ENCODE measurements at regions not wholly inside any gene's neighbourhood (a gene's known extent, or its start where the extent isn't known, plus 50 kb on each side); places are given as distances from the start of the nearest gene placed in this dataset.

DNA sequence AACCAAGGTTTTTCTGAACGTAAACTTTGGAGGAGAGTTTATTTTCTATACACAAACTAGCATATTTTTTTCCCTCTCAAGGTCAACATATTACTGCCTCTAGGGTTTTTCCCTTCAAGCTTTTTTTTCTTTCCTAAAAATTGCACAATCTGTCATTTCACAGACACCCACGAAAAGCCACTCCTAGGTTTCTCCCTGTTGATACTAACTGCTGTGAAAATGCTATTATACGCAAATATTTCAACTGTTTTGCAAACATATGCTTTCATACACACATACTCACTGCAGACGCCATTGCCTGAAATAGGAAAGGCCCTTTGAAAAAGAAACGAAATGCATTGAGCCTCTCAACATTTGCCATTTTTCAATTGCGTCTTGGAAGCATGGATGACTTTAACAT, 333.0 kb downstream of the CD83 start:
- WGBS, result 81% methylated on average over 6 of the region's 6 CpGs
- intact Hi-C loops (cut with DNase I), result no loop called here

DNA sequence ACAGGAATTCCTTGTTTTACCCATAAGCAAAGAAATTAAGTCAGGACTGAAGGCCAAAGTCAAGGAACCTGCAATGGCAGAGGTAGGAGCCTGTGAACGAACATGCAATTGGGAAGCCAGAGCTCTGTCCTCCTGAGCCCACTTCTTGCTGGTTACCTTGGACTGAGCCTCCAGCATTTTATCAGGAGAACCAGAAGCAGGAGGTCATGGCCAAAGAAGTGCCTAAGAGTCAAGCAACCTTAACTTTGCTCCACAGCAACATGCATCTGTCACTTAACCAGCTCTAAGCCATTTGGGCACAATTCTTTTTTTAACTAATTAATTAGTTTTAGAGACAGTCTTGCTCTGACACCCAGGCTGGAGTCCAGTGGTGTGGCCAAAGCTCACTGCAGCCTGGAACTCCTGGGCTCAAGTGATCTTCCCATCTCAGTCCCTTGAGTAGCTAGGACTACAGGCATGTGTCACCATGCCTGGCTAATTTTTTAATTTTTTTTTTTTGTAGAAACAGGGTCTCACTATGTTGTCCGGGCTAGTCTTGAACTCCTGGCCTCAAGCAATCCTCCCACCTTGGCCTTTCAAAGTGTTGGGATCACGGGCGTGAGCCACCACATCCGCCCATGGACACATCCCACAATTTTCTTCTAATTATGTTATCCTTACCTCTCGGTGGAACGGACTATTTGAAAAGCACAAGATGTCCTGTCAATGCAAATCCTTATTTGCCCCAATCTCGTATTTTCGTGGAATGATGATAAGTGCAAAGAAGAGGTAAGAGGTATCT, 334.2 kb downstream of the CD83 start:
- intact Hi-C loops (cut with DNase I), result no loop called here
- Histone ChIP-seq H3K27ac (replicated peaks in 1 of 4) (no peak overlapping the region), H3K4me3 (no peak overlapping the region), H3K36me3 (no peaks in the 10 kb centered on the region), H3K27me3 (no peaks in the 10 kb centered on the region), H3K4me1 (peaks cover 27 to 44% (median 33%) of the 10 kb centered on the region in 4 donors), H3K9me3 (no peaks in the 10 kb centered on the region)
- TF ChIP-seq POLR2AphosphoS5 (IDR thresholded peaks at IDR 0.05) (no peak), POLR2A (IDR thresholded peaks at IDR 0.05; ENCODE audit: low read depth) (no peak), EP300 (IDR thresholded peaks at IDR 0.05) (no peak)
- TF ChIP-seq, protein P1, sequence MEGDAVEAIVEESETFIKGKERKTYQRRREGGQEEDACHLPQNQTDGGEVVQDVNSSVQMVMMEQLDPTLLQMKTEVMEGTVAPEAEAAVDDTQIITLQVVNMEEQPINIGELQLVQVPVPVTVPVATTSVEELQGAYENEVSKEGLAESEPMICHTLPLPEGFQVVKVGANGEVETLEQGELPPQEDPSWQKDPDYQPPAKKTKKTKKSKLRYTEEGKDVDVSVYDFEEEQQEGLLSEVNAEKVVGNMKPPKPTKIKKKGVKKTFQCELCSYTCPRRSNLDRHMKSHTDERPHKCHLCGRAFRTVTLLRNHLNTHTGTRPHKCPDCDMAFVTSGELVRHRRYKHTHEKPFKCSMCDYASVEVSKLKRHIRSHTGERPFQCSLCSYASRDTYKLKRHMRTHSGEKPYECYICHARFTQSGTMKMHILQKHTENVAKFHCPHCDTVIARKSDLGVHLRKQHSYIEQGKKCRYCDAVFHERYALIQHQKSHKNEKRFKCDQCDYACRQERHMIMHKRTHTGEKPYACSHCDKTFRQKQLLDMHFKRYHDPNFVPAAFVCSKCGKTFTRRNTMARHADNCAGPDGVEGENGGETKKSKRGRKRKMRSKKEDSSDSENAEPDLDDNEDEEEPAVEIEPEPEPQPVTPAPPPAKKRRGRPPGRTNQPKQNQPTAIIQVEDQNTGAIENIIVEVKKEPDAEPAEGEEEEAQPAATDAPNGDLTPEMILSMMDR (IDR thresholded peaks at IDR 0.05), result no peak
- 97% methylated on average over 8 of the region's 9 CpGs for WGBS
- no peak for DNase-seq (ENCODE audit: extremely low spot score)

More for the DNA sequence above, 333.0 kb downstream of the CD83 start:
- H3K4me3 ChIP-seq, result no peak overlapping the region
- DNase-seq (ENCODE audit: extremely low spot score), result no peak
- TF ChIP-seq POLR2A (IDR thresholded peaks at IDR 0.05; ENCODE audit: low read depth), result no peak
- TF ChIP-seq POLR2AphosphoS5 (IDR thresholded peaks at IDR 0.05), result no peak
- TF ChIP-seq, protein P1 (IDR thresholded peaks at IDR 0.05), result no peak
- no peak for TF ChIP-seq EP300 (IDR thresholded peaks at IDR 0.05)
- no peak overlapping the region for H3K27ac ChIP-seq (replicated peaks in 1 of 4)
- H3K9me3 ChIP-seq, result no peaks in the 10 kb centered on the region
- no peaks in the 10 kb centered on the region for H3K36me3 ChIP-seq
- no peaks in the 10 kb centered on the region for H3K27me3 ChIP-seq
- H3K4me1 ChIP-seq, result peaks cover 17 to 34% (median 24%) of the 10 kb centered on the region in 4 donors

DNA sequence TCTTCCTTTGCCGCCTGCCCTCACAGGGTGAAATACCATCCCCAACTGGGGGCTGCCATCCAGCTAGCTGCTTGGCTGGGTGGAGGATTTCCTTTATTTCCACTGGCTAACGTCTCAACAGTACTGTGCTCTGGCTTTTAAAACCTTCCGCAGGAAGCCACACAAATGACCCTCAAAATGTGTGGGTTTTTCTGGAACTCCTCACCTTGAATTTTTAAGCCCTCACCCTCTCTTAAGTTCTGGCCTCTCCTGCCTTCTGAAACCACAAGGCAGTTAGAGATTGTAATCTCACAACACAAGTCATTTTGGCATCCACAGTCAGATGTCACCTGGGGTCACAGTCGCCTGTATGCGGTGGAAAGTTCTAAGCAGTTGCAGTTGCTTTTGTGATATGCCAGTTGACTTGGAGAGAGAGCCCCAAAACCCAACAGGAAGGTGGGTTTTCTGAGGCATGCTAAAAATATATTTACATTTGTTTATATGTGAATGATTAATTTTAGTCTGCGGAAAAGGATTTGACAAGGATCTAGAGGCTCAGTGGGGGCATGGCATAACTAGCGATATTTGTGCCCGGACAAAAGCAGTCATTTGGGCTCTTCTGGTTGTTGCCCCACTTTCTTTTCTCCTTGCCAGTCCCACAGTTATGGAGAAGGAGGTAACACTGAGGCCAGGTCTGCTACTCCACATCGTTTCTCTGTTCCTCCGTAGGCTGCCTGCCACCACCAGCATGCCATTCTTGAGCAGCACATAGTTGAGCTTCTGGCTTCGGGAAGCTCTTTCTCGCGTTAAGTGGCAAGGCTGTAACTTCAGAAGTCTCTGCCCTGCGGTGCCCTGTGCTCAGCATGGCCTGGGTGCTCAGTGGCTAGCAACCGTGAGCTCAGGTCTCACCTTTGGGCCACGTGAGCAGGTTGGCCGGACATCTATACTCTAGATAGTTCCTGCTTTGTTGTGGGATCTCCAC, 335.3 kb downstream of the CD83 start:
- TF ChIP-seq, protein P1 (IDR thresholded peaks at IDR 0.05), result no peak
- TF ChIP-seq POLR2AphosphoS5 (IDR thresholded peaks at IDR 0.05), result no peak
- no peak for TF ChIP-seq EP300 (IDR thresholded peaks at IDR 0.05)
- no peak for TF ChIP-seq POLR2A (IDR thresholded peaks at IDR 0.05; ENCODE audit: low read depth)
- Histone ChIP-seq H3K4me1 (peaks cover 32 to 51% (median 39%) of the 10 kb centered on the region in 4 donors), H3K4me3 (no peak overlapping the region), H3K36me3 (no peaks in the 10 kb centered on the region), H3K9me3 (no peaks in the 10 kb centered on the region), H3K27me3 (no peaks in the 10 kb centered on the region), H3K27ac (replicated peaks in 1 of 4) (no peak overlapping the region)
- 81% methylated on average over 17 of the region's 17 CpGs for WGBS
- no peak for DNase-seq (ENCODE audit: extremely low spot score)
- intact Hi-C loops (cut with DNase I), result no loop called here

DNA sequence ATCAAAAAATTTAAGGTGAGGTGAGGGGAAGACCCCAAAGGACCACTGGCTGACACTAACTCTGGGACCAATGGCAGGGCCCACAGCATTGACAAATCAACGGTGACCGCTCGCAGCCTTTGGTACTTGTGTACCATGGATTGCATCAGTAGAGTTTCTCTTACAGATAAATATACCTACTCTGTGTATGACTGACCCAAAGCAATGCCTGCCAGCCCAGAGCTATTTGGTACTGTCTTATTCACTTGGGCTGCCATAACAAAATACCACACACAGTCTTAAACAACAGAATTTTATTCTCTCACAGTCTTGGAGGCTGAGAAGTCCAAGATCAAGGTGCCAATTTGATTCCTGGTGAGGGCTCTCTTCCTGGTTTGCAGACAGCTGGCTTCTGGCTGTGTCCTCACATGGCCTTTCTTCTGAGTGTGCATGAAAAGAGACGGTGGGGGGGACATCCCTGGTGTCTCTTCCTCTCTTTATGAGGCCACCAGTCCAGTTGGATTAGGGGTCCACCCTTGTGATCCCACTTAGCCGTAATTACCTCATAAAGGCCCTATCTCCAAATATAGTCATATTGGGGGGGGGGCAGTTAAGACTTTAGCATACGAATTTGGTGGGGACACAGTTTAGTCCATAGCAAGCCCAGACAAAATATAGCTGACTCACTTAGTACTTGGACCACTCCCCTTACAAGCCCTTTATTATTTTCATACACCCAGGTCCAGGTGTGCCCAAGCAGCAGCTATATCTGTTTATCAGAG, 336.3 kb downstream of the CD83 start:
- Histone ChIP-seq H3K4me3 (no peak overlapping the region), H3K4me1 (peaks cover 42 to 61% (median 49%) of the 10 kb centered on the region in 4 donors), H3K27ac (replicated peaks in 1 of 4) (no peak overlapping the region), H3K9me3 (no peaks in the 10 kb centered on the region), H3K36me3 (no peaks in the 10 kb centered on the region), H3K27me3 (no peaks in the 10 kb centered on the region)
- DNase-seq (ENCODE audit: extremely low spot score), result no peak
- intact Hi-C loops (cut with DNase I), result no loop called here
- WGBS, result 87% methylated on average over 6 of the region's 6 CpGs
- TF ChIP-seq POLR2A (IDR thresholded peaks at IDR 0.05; ENCODE audit: low read depth) (no peak), EP300 (IDR thresholded peaks at IDR 0.05) (no peak), POLR2AphosphoS5 (IDR thresholded peaks at IDR 0.05) (no peak)
- TF ChIP-seq, protein P1 (IDR thresholded peaks at IDR 0.05), result no peak
